Caco-2 (cell line): ENCODE measurements at regions not wholly inside any gene's neighbourhood (a gene's known extent, or its start where the extent isn't known, plus 50 kb on each side); places are given as distances from the start of the nearest gene placed in this dataset.

ENCODE experiments used
- BruUV-seq: library from RNA; stranded (reverse); fragments of 400-500 nt; replicated peaks from 2 replicates; lab custom pipeline; 2021; lab: Mats Ljungman, UMichigan
- CTCF ChIA-PET: fragments of 300-600 bp; sonication (Branson Sonifier 250); formaldehyde crosslinking; loops from one replicate; lab custom pipeline; 2022; ENCODE audit warnings: antibody characterized with exemption; lab: Charles Lee
- POLR2A ChIA-PET: fragments of 300-600 bp; sonication (Branson Sonifier 250); formaldehyde crosslinking; loops from one replicate; lab custom pipeline; 2022; ENCODE audit warnings: antibody characterized with exemption; lab: Charles Lee
- DNase-seq, 2 experiments: peaks; one replicate each; pipeline versions ENCODE4 v3.0.0 to v3.0.0-alpha.2; 2020 to 2022
- H3K27me3 ChIP-seq: replicated peaks from 2 replicates; pipeline ENCODE4 v1.6.0; 2011; ENCODE audit warnings: low read length; ENCODE audit not compliant: control insufficient read depth, insufficient read depth
- H3K36me3 ChIP-seq: 2 replicates; pipeline ENCODE4 v1.5.1; 2011; ENCODE audit warnings: low read length; ENCODE audit not compliant: control insufficient read depth, insufficient read depth
- H3K4me1 ChIP-seq: fragments of 250-450 bp; sonication (Bioruptor Pico); 2 replicates; pipeline ENCODE4 v1.5.1; 2020; ENCODE audit warnings: mild to moderate bottlenecking
- H3K4me3 ChIP-seq: 2 replicates; pipeline ENCODE4 v1.5.1; 2011; ENCODE audit warnings: low read depth, mild to moderate bottlenecking, control low read depth, low read length
- H3K9me3 ChIP-seq: fragments of 250-450 bp; sonication (Bioruptor Pico); 2 replicates; pipeline ENCODE4 v1.5.1; 2020; ENCODE audit warnings: mild to moderate bottlenecking, moderate library complexity
- H3K27ac Mint-ChIP-seq: one replicate; pipeline ENCODE4 v1.8.0; 2022; ENCODE audit warnings: mixed read lengths; ENCODE audit not compliant: unreplicated experiment
- H3K27me3 Mint-ChIP-seq: one replicate; pipeline ENCODE4 v1.8.0; 2022; ENCODE audit warnings: mixed read lengths; ENCODE audit not compliant: insufficient read depth, unreplicated experiment
- H3K36me3 Mint-ChIP-seq: one replicate; pipeline ENCODE4 v1.8.0; 2022; ENCODE audit warnings: mild to moderate bottlenecking, mixed read lengths; ENCODE audit not compliant: insufficient read depth, unreplicated experiment
- H3K4me1 Mint-ChIP-seq: one replicate; pipeline ENCODE4 v1.8.0; 2022; ENCODE audit warnings: low read depth, mixed read lengths; ENCODE audit not compliant: unreplicated experiment
- H3K4me3 Mint-ChIP-seq: one replicate; pipeline ENCODE4 v1.8.0; 2022; ENCODE audit warnings: mild to moderate bottlenecking, moderate library complexity, mixed read lengths; ENCODE audit not compliant: unreplicated experiment
- H3K9me3 Mint-ChIP-seq: one replicate; pipeline ENCODE4 v1.8.0; 2022; ENCODE audit warnings: mixed read lengths; ENCODE audit not compliant: unreplicated experiment
- CTCF ChIP-seq, 2 experiments: fragments of 200-600 bp in 1 of 2; IDR thresholded peaks; 1 replicate in 1 of 2; 2 replicates in 1 of 2; pipeline versions ENCODE4 v1.5.1 to v1.8.0; 2011 to 2022; ENCODE audit warnings: antibody characterized with exemption in 1 of 2, control low read depth in 1 of 2, inconsistent platforms in 1 of 2, low read depth in 1 of 2, low read length in 1 of 2, mild to moderate bottlenecking in 1 of 2, moderate library complexity in 1 of 2; ENCODE audit not compliant: insufficient read depth in 1 of 2, severe bottlenecking in 1 of 2, unreplicated experiment in 1 of 2
- intact Hi-C: fragments of 100-400 bp; cut with micrococcal nuclease; formaldehyde crosslinking; loops from one replicate; pipeline ENCODE4 v1.10.0; 2022; ENCODE audit not compliant: unreplicated experiment

GRCh38 chr4:173935622-173936405 is 347.7 kb downstream of the FBXO8 start:
- no TSS peak for BruUV-seq
- H3K36me3 ChIP-seq = no peaks in the 10 kb centered on the region
- intact Hi-C loops = no loop called here
- H3K27ac Mint-ChIP-seq = no peak overlapping the region
- H3K9me3 ChIP-seq = no peaks in the 10 kb centered on the region
- no peaks in the 10 kb centered on the region for H3K36me3 Mint-ChIP-seq
- POLR2A ChIA-PET = no interaction called here
- no peaks in the 10 kb centered on the region for H3K9me3 Mint-ChIP-seq
- H3K4me1 Mint-ChIP-seq = peaks cover 11% of the 10 kb centered on the region
- CTCF ChIA-PET = no interaction called here
- H3K4me3 Mint-ChIP-seq = no peak overlapping the region
- no peak for DNase-seq
- TF ChIP-seq CTCF (IDR thresholded peaks at IDR 0.05; ENCODE audit: insufficient read depth in 1 of 2, low read depth in 1 of 2, low read length in 1 of 2, severe bottlenecking in 1 of 2, unreplicated experiment in 1 of 2) = no peak
- H3K4me1 ChIP-seq = peaks cover 3% of the 10 kb centered on the region; the same call in 1 of the 2 replicates
- H3K27me3 Mint-ChIP-seq = no peaks in the 10 kb centered on the region
- H3K27me3 ChIP-seq = no peaks in the 10 kb centered on the region; the same call in 1 of the 2 replicates
- no peak overlapping the region for H3K4me3 ChIP-seq

GRCh38 chr4:173934933-173935620 is 348.4 kb downstream of the FBXO8 start:
- intact Hi-C loops = no loop called here
- Mint-ChIP-seq H3K36me3 (no peaks in the 10 kb centered on the region), H3K27me3 (no peaks in the 10 kb centered on the region), H3K9me3 (no peaks in the 10 kb centered on the region), H3K27ac (no peak overlapping the region), H3K4me1 (peaks cover 11% of the 10 kb centered on the region), H3K4me3 (no peak overlapping the region)
- CTCF ChIA-PET = no interaction called here
- TF ChIP-seq CTCF (IDR thresholded peaks at IDR 0.05; ENCODE audit: insufficient read depth in 1 of 2, low read depth in 1 of 2, low read length in 1 of 2, severe bottlenecking in 1 of 2, unreplicated experiment in 1 of 2) = no peak
- POLR2A ChIA-PET = interaction anchor here (0.5 kb wide), 1 partner anchor 600 kb away, joined by 3 read pairs; no protein-coding TSS in a partner anchor
- no peaks in the 10 kb centered on the region for H3K27me3 ChIP-seq
- no peaks in the 10 kb centered on the region for H3K9me3 ChIP-seq
- H3K4me3 ChIP-seq = no peak overlapping the region
- peaks cover 3% of the 10 kb centered on the region; the same call in 1 of the 2 replicates for H3K4me1 ChIP-seq
- no TSS peak for BruUV-seq
- no peak for DNase-seq
- no peaks in the 10 kb centered on the region for H3K36me3 ChIP-seq

- H3K27ac Mint-ChIP-seq = no peak overlapping the region
- BruUV-seq = no TSS peak
- Histone ChIP-seq H3K27me3 (no peaks in the 10 kb centered on the region), H3K4me3 (no peak overlapping the region), H3K36me3 (no peaks in the 10 kb centered on the region), H3K9me3 (no peaks in the 10 kb centered on the region), H3K4me1 (peaks cover 3% of the 10 kb centered on the region; the same call in 1 of the 2 replicates)
- POLR2A ChIA-PET = no interaction called here
- no peak for TF ChIP-seq CTCF (IDR thresholded peaks at IDR 0.05; ENCODE audit: insufficient read depth in 1 of 2, low read depth in 1 of 2, low read length in 1 of 2, severe bottlenecking in 1 of 2, unreplicated experiment in 1 of 2)
- no peak overlapping the region for H3K4me3 Mint-ChIP-seq
- CTCF ChIA-PET = no interaction called here
- H3K4me1 Mint-ChIP-seq = peaks cover 11% of the 10 kb centered on the region
- intact Hi-C loops = no loop called here
- no peaks in the 10 kb centered on the region for H3K9me3 Mint-ChIP-seq
- no peaks in the 10 kb centered on the region for H3K36me3 Mint-ChIP-seq
- H3K27me3 Mint-ChIP-seq = no peaks in the 10 kb centered on the region
- DNase-seq = no peak
Observed at GRCh38 chr4:173934201-173934600, 349.3 kb downstream of the FBXO8 start.
